ENCODE measurements at regions not wholly inside any gene's neighbourhood (a gene's known extent, or its start where the extent isn't known, plus 50 kb on each side); places are given as distances from the start of the nearest gene placed in this dataset.

- TF ChIP-seq, protein P1, sequence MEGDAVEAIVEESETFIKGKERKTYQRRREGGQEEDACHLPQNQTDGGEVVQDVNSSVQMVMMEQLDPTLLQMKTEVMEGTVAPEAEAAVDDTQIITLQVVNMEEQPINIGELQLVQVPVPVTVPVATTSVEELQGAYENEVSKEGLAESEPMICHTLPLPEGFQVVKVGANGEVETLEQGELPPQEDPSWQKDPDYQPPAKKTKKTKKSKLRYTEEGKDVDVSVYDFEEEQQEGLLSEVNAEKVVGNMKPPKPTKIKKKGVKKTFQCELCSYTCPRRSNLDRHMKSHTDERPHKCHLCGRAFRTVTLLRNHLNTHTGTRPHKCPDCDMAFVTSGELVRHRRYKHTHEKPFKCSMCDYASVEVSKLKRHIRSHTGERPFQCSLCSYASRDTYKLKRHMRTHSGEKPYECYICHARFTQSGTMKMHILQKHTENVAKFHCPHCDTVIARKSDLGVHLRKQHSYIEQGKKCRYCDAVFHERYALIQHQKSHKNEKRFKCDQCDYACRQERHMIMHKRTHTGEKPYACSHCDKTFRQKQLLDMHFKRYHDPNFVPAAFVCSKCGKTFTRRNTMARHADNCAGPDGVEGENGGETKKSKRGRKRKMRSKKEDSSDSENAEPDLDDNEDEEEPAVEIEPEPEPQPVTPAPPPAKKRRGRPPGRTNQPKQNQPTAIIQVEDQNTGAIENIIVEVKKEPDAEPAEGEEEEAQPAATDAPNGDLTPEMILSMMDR (IDR thresholded peaks at IDR 0.05), result no peak
- no peak for TF ChIP-seq POLR2A (IDR thresholded peaks at IDR 0.05)
Observed at GRCh38 chr7:113291058-113291457, 172.7 kb upstream of the SMIM30 start.
